Ishikawa (cell line): ENCODE measurements at regions not wholly inside any gene's neighbourhood (a gene's known extent, or its start where the extent isn't known, plus 50 kb on each side); places are given as distances from the start of the nearest gene placed in this dataset.

Experiments
- CEBPB ChIP-seq: IDR thresholded peaks from 2 replicates; pipeline ENCODE4 v1.6.1; 2012
- EGR1 ChIP-seq: IDR thresholded peaks from 2 replicates; pipeline ENCODE4 v1.6.1; 2012
- NFIC ChIP-seq: IDR thresholded peaks from 2 replicates; pipeline ENCODE4 v1.6.1; 2012
- TAF1 ChIP-seq: IDR thresholded peaks from 2 replicates; pipeline ENCODE4 v1.6.1; 2012; ENCODE audit warnings: low read depth, mild to moderate bottlenecking
- TF ChIP-seq, protein P1 (sequence below): IDR thresholded peaks from 2 replicates; pipeline ENCODE4 v1.6.1; 2012; ENCODE audit warnings: low read depth, mild to moderate bottlenecking

- TF ChIP-seq NFIC (no peak), TAF1 (no peak), EGR1 (no peak), CEBPB (no peak)
- TF ChIP-seq, protein P1, sequence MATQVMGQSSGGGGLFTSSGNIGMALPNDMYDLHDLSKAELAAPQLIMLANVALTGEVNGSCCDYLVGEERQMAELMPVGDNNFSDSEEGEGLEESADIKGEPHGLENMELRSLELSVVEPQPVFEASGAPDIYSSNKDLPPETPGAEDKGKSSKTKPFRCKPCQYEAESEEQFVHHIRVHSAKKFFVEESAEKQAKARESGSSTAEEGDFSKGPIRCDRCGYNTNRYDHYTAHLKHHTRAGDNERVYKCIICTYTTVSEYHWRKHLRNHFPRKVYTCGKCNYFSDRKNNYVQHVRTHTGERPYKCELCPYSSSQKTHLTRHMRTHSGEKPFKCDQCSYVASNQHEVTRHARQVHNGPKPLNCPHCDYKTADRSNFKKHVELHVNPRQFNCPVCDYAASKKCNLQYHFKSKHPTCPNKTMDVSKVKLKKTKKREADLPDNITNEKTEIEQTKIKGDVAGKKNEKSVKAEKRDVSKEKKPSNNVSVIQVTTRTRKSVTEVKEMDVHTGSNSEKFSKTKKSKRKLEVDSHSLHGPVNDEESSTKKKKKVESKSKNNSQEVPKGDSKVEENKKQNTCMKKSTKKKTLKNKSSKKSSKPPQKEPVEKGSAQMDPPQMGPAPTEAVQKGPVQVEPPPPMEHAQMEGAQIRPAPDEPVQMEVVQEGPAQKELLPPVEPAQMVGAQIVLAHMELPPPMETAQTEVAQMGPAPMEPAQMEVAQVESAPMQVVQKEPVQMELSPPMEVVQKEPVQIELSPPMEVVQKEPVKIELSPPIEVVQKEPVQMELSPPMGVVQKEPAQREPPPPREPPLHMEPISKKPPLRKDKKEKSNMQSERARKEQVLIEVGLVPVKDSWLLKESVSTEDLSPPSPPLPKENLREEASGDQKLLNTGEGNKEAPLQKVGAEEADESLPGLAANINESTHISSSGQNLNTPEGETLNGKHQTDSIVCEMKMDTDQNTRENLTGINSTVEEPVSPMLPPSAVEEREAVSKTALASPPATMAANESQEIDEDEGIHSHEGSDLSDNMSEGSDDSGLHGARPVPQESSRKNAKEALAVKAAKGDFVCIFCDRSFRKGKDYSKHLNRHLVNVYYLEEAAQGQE, result no peak
These were observed 142.0 kb downstream of the ACTR3 start for GRCh38 chr2:114031605-114032505.
